GF-D8 (cell line): ENCODE measurements at regions not wholly inside any gene's neighbourhood (a gene's known extent, or its start where the extent isn't known, plus 50 kb on each side); places are given as distances from the start of the nearest gene placed in this dataset.

Source experiments
- DNase-seq: peaks from one replicate; lab custom pipeline; 2025; lab: John Stamatoyannopoulos, UW

- DNase-seq, result no peak
Observed at GRCh38 chr13:40075281-40075680, 419.8 kb downstream of the COG6 start.

GRCh38 chr13:40076765-40077362 is 421.4 kb downstream of the COG6 start:
- DNase-seq, result no peak

DNA sequence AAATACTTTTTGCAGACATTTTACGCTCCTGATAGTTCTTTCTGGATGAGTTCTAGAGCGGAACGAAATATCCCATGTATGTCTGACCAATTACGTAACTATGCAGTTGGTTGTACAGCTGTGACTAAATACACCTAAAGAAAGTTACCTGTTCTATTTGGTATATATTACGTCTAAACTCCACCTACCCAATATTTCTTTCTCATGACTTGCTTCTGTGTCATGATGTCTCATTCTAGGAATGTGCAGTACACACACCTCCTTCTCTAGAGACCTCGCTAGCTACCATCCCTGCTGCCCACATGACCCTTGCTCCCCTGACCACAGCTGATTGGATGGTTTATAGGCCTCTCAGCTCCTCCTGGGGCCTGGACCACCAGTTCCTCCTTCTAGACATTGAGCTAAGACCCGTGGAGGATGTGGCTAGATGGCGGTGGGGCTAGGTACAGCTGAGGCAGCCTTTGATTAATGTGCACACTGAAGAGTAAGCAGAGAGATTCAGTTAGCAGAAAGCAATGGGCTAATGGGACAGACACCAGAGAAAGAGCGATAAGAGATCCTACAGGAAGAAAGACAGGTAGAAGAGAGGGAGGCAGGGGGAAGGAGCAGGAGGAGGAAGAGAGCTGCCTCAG is 422.1 kb downstream of the COG6 start:
- DNase-seq, result no peak

DNA sequence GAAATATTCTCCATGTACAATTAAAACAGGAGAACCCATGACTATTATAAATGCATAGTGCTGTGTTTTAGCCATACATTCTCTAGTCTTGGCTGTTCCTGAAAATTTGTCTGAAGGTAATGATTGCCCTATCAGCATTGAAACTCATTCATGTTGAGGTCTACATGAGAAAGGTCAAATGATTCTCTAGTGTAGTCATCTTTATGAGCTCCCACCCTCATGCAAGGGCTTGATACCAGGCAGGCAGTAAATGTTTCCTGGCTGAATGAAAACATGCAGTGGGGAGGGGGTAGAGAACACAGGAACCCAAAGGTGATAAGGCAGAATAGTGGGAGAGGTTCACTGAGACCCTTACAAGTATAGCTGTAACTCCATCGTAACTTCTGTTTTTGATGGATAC is 424.3 kb downstream of the COG6 start:
- DNase-seq, result no peak

DNA sequence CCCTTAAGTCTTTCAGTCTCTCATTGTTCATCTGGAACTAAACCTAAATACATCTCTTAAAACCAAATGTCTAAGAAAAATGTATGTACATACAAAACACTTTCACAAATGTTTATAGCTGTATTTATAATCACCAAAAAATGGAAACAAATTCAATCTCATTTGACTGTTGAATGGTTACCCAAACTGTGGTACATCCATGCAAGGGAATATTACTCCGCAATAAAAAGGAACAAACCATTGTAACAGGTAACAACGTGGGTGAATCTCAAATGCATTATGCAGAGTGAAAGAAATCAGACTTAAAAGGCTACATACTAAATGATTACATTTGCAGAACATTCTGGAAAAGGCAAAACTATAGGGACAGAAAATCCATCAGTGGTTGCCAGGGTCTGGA is 425.2 kb downstream of the COG6 start:
- no peak for DNase-seq

DNA sequence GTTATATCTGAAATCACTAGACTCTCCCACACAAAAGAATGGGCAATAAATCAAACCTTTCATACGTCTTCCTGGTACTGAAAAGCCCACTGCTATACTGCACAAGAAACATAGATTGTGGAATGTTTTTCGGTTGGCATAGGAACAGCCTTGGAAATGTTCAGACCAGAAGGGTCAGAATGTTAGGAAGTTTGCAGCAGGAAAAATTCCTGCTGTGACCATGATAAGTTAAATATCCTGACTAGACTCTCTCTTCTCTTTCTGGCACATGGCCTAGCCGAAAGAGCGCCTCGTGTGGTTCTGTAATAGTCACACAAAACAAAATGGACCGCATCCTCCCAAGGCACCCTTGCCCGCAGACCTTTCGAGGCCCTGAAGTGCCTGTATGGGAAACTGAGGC is 427.2 kb downstream of the COG6 start:
- DNase-seq, result no peak

DNA sequence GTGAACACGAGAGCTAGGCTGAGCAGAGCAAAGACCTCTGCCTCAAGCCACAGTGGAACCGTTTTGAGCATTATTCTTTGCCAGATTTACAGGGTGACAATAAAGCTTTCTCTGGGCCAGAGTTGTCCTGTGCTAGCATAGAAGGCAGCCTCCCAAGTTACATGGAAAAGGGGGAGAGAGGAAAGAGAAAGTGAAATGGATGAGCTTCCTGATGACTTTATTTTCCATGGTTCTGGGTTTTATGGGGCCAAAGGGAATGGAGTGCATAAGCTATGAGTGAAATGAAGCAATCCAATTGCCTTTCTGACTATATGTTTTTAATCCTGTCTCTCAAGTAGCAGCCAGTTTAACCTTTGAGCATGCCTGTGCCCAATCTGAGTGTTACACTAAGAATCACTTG is 428.4 kb downstream of the COG6 start:
- no peak for DNase-seq

GRCh38 chr13:40084934-40085333 is 429.5 kb downstream of the COG6 start:
- DNase-seq, result no peak

DNA sequence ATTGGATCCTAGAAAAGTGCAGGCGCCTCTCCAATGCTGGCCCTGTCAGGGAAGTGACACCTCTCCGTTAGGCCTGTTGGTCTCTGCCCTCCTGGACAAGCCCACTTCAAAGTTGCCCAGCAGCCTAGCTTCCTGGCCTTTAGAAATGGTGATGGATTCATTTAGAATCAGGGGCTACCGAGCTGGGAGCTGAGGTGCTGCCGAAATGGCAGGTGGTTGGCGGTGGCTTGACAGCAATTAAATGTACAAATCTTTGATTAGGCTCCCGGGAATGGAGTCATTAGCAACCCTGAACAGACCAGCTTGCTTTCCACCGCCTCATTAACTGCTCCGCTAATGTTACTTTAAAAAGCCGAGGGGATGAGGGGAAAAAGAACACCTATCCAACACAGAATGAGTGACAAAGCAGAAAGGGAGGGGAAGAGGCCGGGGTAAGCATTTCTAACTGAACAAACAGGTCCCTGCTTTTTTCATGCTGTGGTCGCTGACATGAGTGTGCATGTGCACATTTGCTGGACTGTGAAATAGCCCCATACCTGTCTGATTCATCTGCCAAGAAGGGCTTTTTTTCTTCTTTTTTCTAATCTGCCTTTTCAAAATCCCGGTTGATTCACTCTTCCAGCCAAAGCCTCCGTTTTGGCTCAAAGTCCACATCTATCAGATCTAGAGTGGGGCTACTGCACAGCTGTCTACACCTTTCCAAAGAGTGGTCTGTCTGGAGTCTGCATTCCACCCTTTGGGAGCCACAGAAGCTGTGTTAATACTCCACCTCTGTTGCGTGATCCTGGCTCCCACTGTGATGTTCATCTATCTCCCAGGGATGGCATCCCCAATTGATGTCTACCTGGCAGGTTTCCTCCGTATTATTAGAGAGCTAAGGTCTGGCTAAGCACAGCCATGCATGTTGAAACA is 431.9 kb downstream of the COG6 start:
- DNase-seq, result no peak

DNA sequence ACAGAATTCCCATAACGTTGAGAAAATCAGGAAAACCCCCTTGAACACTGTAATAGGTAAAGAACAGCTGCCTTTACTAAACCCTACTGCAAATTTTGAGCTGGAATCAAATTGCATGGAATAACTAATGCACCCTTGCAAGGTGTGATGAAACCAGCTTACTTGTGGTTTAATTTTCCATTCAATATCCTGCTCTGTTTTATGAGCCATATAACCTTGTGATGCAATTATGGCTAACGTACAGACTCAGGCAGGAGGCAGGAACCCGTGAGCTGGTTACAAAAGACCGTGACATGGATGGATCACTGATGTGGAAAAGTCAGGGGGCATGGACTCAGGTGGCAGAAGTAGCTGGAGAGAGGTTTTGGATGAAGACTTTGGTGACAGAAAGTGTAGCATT is 438.6 kb downstream of the COG6 start:
- DNase-seq, result peak; percentile 21

DNA sequence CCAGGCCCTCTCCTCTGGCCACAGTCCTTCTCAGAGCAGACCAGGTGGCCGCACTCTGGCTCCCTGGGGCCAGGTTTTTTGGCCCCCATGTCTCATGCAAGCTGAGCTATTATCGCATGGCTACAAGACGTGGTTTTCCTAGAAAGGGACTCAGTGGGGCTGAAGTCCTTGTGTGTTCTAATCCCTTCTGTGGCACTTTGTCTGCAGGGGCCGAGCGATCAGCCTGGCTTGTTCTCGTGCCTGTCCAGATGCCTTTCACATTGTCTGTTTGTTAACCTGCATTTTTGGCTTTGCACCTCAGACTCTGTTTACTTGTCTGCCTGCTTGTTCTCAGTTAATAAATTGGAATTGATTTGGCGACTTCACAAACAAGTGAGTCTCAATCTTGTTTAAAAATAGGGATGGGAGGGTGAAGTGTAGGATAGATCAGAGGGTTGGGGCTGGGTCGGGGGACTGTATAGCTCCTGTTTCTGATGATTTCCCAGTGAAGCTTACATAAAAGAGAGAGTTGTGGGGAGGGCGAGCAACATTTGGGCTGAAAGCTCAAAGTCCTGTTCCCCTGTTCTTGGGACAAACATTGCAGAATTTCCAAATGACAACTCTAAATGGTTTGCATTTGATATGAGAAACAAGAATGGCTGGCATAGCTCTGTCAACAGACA is 440.4 kb downstream of the COG6 start:
- no peak for DNase-seq

DNA sequence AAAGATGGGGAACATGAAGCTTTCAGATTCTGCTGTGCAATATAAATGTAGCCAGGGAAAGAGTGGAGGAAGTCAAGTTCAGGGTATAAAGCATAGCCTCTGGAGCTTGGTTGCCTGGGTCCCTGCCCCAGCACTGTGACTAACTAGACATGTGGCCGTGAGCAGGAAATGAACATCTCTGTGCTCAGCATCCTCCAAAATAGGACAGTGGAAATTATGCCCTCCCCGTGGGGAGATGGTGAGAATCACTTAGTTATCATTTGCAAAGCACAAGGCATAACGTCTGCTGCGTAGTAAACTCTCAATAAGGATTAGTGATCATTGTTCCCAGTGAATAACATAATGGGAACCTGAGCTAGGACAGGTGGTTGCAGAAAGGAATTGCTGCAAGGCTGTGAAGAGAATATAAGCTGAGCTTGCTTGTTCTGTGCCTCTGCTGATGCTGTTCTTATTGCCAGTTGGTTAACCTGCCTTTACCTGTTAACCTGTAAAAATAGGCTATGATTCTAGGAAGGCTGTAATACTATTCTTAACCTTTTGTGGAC is 441.0 kb downstream of the COG6 start:
- no peak for DNase-seq

- DNase-seq, result no peak
Observed at GRCh38 chr13:40098246-40098645, 442.8 kb downstream of the COG6 start.

- DNase-seq, result no peak
Observed at GRCh38 chr13:40101708-40102359, 446.4 kb downstream of the COG6 start.

GRCh38 chr13:40102360-40102727 is 446.9 kb downstream of the COG6 start:
- DNase-seq, result no peak

DNA sequence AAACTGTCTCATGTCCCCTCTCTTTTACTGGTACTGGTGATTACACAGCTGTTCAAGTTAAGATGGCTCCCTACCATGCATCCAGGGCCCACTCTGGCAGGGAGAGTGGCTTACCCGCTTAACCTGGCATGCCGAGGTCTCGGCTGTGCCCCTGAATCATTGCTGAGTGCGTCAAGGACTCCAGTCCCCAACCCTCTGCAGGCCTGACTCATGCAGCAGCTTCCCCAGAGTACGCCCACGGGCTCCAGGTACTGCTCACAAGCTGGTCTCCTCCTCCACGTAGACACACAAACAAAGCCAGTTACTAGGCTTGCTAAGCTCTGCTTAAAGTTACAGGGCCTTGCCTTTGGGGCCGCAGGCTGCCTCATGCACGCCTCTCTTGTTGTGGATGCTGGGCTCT is 447.4 kb downstream of the COG6 start:
- DNase-seq, result no peak

GRCh38 chr13:40103864-40104263 is 448.4 kb downstream of the COG6 start:
- DNase-seq, result no peak

DNA sequence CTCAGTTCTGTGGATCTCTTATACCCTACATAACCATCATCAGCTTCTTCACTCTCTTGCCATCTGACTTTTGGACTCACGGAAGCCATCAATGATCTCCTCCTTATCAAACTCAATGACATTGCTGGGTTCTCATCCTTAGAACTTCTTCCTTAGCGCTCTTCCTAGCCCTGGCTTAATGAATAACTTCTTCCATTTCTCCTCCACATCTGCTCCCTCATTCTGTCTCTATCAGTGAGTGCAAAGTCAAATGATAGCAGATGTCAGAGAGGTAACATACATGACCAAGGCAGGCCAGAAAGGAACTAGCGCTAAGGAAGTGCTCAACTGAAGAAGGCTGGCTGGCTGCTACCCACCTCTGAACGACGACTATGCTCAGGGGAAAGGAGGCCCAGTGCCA is 449.8 kb downstream of the COG6 start:
- DNase-seq, result no peak

DNA sequence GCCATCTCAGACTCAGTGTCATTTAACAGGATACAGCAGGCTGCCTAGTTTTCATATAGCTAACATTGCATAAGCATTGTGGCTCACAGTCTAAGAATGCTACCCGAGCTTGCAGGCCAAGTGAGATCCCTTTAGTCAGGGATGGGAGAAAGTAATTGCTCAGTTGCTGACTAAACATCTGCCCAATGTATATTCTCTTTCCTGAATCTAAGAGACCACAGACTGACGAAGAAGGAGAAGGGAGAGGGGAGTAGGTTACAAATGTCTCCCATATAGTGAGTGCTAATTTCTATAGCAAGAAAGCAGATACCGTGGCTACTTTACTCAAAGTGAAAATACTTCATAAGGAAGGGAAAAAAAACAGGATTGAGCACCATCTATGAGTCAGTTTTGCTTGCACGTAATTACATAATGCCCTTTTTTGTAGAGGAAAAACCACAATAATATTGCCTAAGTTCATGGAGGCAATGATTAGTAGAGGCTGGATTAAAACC is 453.9 kb downstream of the COG6 start:
- no peak for DNase-seq

DNA sequence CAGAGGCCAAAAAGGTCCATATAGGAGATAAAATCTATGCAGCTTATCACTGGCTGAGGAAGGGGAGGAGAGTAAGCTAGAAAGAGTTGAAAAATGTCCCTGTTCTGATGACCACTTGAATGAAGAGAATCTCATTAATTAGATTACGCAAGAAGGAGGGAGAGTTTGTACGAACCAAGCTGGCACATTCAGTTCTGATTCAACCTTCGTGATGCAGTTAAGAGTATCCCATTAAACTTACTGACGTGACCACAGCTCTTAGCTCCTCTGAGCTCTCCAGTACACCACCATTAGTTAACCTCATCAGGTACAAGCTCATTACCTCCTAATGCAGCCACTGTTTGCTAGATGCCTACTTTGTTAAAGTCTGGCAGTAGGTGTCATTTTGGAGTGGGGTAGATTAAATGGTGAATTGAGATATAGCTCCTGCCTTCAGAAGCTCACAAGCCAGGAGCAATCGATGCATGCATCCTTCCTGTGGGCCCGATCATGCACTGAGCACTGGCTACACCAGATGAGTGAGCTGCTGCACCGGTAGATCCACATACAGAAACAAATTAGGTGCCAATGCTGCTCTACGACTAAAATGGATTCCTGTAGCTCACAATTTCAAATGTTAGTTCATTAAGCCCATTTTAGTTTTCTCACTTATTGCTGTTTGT is 458.3 kb downstream of the COG6 start:
- DNase-seq, result no peak

GRCh38 chr13:40114305-40114896 is 458.9 kb downstream of the COG6 start:
- no peak for DNase-seq
